GM23338 (cell line): ENCODE measurements at regions not wholly inside any gene's neighbourhood (a gene's known extent, or its start where the extent isn't known, plus 50 kb on each side); places are given as distances from the start of the nearest gene placed in this dataset.
"Not testable (repeated sequence)": the region's sequence is repeated elsewhere in the genome, so short reads cannot be mapped to it uniquely, and the experiment has no call there.

Experiments used
- ATAC-seq: fragments of 200-7000 bp; cut with Tn5 transposase; 3 replicates; pipeline ENCODE4 v1.9.1; 2020
- DNase-seq: peaks from one replicate; pipeline ENCODE4 v3.0.0-alpha.2; 2015; ENCODE audit warnings: low spot score
- H2AFZ ChIP-seq: fragments of 200-600 bp; sonication (generic); 2 replicates; pipeline ENCODE4 v1.8.0; 2016; ENCODE audit warnings: antibody characterized with exemption, mild to moderate bottlenecking, moderate library complexity
- H3F3A ChIP-seq: fragments of 200-600 bp; sonication (generic); replicated peaks from 2 replicates; pipeline ENCODE4 v1.8.0; 2017; ENCODE audit warnings: antibody characterized with exemption, mixed run types, low read depth
- H3K27ac ChIP-seq: fragments of 200-600 bp; sonication (generic); 2 replicates; pipeline ENCODE4 v1.6.1; 2016; ENCODE audit warnings: low read depth
- H3K27me3 ChIP-seq: fragments of 200-600 bp; sonication (generic); 2 replicates; pipeline ENCODE4 v1.8.0; 2016; ENCODE audit warnings: mild to moderate bottlenecking, mixed run types, moderate library complexity; ENCODE audit not compliant: insufficient read depth
- H3K36me3 ChIP-seq: fragments of 200-600 bp; sonication (generic); 2 replicates; pipeline ENCODE4 v1.8.0; 2016; ENCODE audit warnings: mild to moderate bottlenecking; ENCODE audit not compliant: insufficient read depth
- H3K4me1 ChIP-seq: fragments of 200-600 bp; sonication (generic); 2 replicates; pipeline ENCODE4 v1.8.0; 2016; ENCODE audit warnings: mild to moderate bottlenecking, moderate library complexity; ENCODE audit not compliant: insufficient read depth
- H3K4me2 ChIP-seq: fragments of 200-600 bp; sonication (generic); 2 replicates; pipeline ENCODE4 v1.7.1; 2017; ENCODE audit warnings: mixed run types
- H3K4me3 ChIP-seq: fragments of 200-600 bp; sonication (generic); 2 replicates; pipeline ENCODE4 v1.6.1; 2016; ENCODE audit warnings: mixed run types
- H3K79me2 ChIP-seq: fragments of 200-600 bp; sonication (generic); replicated peaks from 2 replicates; pipeline ENCODE4 v1.8.0; 2017; ENCODE audit warnings: mild to moderate bottlenecking; ENCODE audit not compliant: insufficient read depth
- H3K9me2 ChIP-seq: fragments of 200-600 bp; sonication (generic); 2 replicates; pipeline ENCODE4 v1.8.0; 2017; ENCODE audit not compliant: insufficient read depth
- H4K20me1 ChIP-seq: fragments of 200-600 bp; sonication (generic); replicated peaks from 2 replicates; pipeline ENCODE4 v1.8.0; 2017; ENCODE audit warnings: mild to moderate bottlenecking; ENCODE audit not compliant: insufficient read depth
- H3K27ac Mint-ChIP-seq: 2 replicates; pipeline ENCODE4 v1.8.0; 2020; ENCODE audit warnings: inconsistent platforms, mild to moderate bottlenecking, moderate library complexity, mixed read lengths
- H3K27me3 Mint-ChIP-seq: 3 replicates; pipeline ENCODE4 v1.8.0; 2022; ENCODE audit warnings: low read depth, mild to moderate bottlenecking, moderate library complexity, mixed read lengths, inconsistent platforms; ENCODE audit not compliant: insufficient read depth, poor library complexity
- H3K36me3 Mint-ChIP-seq: 3 replicates; pipeline ENCODE4 v1.8.0; 2021; ENCODE audit warnings: low read depth, mild to moderate bottlenecking, inconsistent platforms, moderate library complexity, mixed read lengths
- H3K4me1 Mint-ChIP-seq: 3 replicates; pipeline ENCODE4 v1.8.0; 2020; ENCODE audit warnings: mild to moderate bottlenecking, inconsistent platforms, mixed read lengths
- H3K4me3 Mint-ChIP-seq: 3 replicates; pipeline ENCODE4 v1.8.0; 2021; ENCODE audit warnings: moderate library complexity, mild to moderate bottlenecking, inconsistent platforms, mixed read lengths
- H3K9me3 Mint-ChIP-seq: 3 replicates; pipeline ENCODE4 v1.8.0; 2020; ENCODE audit warnings: moderate library complexity, mild to moderate bottlenecking, inconsistent platforms, mixed read lengths
- CREB1 ChIP-seq: fragments of 250-450 bp; sonication (Bioruptor Pico); IDR thresholded peaks from 2 replicates; pipeline ENCODE4 v1.5.0; 2020; ENCODE audit warnings: low read depth, mild to moderate bottlenecking, moderate library complexity
- EZH2 ChIP-seq: fragments of 200-600 bp; sonication (generic); IDR thresholded peaks from one replicate; pipeline ENCODE4 v1.8.0; 2017; ENCODE audit warnings: antibody characterized with exemption, mild to moderate bottlenecking, low read depth; ENCODE audit not compliant: unreplicated experiment
- EZH2phosphoT487 ChIP-seq: fragments of 200-600 bp; sonication (generic); IDR thresholded peaks from one replicate; pipeline ENCODE4 v1.8.1; 2018; ENCODE audit warnings: antibody characterized with exemption; ENCODE audit not compliant: unreplicated experiment
- JUNB ChIP-seq: IDR thresholded peaks from one replicate; pipeline ENCODE4 v1.6.1; 2016; ENCODE audit warnings: antibody characterized with exemption; ENCODE audit not compliant: unreplicated experiment
- NANOG ChIP-seq: IDR thresholded peaks from 2 replicates; pipeline ENCODE4 v1.6.1; 2016; ENCODE audit warnings: antibody characterized with exemption, borderline replicate concordance
- POLR2AphosphoS5 ChIP-seq: IDR thresholded peaks from 2 replicates; pipeline ENCODE4 v1.6.1; 2016; ENCODE audit warnings: antibody characterized with exemption, low read depth
- REST ChIP-seq: IDR thresholded peaks from one replicate; pipeline ENCODE4 v1.6.1; 2018; ENCODE audit warnings: antibody characterized with exemption; ENCODE audit not compliant: unreplicated experiment
- ZNF114 ChIP-seq: fragments of 250-450 bp; sonication (Bioruptor Pico); IDR thresholded peaks from 2 replicates; pipeline ENCODE4 v1.5.0; 2020; ENCODE audit warnings: mild to moderate bottlenecking, moderate library complexity
- ZNF331 ChIP-seq: fragments of 250-450 bp; sonication (Bioruptor Pico); IDR thresholded peaks from 2 replicates; pipeline ENCODE4 v1.5.0; 2020; ENCODE audit warnings: low read depth, mild to moderate bottlenecking, moderate library complexity
- ZNF462 ChIP-seq: fragments of 250-450 bp; sonication (Bioruptor Pico); IDR thresholded peaks from 2 replicates; pipeline ENCODE4 v1.5.0; 2020; ENCODE audit warnings: mild to moderate bottlenecking, moderate library complexity
- TF ChIP-seq, protein P1 (sequence below): IDR thresholded peaks from 2 replicates; pipeline ENCODE4 v1.6.1; 2016; ENCODE audit warnings: antibody characterized with exemption
- TF ChIP-seq, protein P2 (sequence below), 2 experiments: fragments of 200-600 bp in 1 of 2; sonication (generic) in 1 of 2; conservative IDR thresholded peaks; 2 replicates each; pipeline versions ENCODE4 v1.5.1 to v1.6.1; 2016 to 2017; ENCODE audit warnings: antibody characterized with exemption in 2 of 2, low read depth in 2 of 2, mild to moderate bottlenecking in 2 of 2, moderate library complexity in 1 of 2

- ATAC-seq (no peak), DNase-seq (no peak)
- Histone ChIP-seq H2AFZ (no peak overlapping the region), H3K4me2 (no peak overlapping the region), H3F3A (no peaks in the 10 kb centered on the region), H3K27me3 (no peaks in the 10 kb centered on the region), H3K4me3 (no peak overlapping the region), H3K27ac (no peak overlapping the region), H3K79me2 (no peaks in the 10 kb centered on the region), H3K36me3 (no peaks in the 10 kb centered on the region), H4K20me1 (no peaks in the 10 kb centered on the region), H3K9me2 (no peaks in the 10 kb centered on the region), H3K4me1 (no peaks in the 10 kb centered on the region)
- H3K27me3 Mint-ChIP-seq, result peaks cover 7% of the 10 kb centered on the region
- no peaks in the 10 kb centered on the region for H3K9me3 Mint-ChIP-seq
- TF ChIP-seq CREB1 (CRISPR knock-in tag) (no peak), ZNF331 (CRISPR knock-in tag) (no peak), EZH2phosphoT487 (no peak), REST (no peak), ZNF462 (CRISPR knock-in tag) (no peak), ZNF114 (CRISPR knock-in tag) (no peak), JUNB (no peak), NANOG (no peak), EZH2 (no peak), POLR2AphosphoS5 (no peak)
- TF ChIP-seq, protein P1, sequence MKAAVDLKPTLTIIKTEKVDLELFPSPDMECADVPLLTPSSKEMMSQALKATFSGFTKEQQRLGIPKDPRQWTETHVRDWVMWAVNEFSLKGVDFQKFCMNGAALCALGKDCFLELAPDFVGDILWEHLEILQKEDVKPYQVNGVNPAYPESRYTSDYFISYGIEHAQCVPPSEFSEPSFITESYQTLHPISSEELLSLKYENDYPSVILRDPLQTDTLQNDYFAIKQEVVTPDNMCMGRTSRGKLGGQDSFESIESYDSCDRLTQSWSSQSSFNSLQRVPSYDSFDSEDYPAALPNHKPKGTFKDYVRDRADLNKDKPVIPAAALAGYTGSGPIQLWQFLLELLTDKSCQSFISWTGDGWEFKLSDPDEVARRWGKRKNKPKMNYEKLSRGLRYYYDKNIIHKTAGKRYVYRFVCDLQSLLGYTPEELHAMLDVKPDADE, result no peak
- TF ChIP-seq, protein P2, sequence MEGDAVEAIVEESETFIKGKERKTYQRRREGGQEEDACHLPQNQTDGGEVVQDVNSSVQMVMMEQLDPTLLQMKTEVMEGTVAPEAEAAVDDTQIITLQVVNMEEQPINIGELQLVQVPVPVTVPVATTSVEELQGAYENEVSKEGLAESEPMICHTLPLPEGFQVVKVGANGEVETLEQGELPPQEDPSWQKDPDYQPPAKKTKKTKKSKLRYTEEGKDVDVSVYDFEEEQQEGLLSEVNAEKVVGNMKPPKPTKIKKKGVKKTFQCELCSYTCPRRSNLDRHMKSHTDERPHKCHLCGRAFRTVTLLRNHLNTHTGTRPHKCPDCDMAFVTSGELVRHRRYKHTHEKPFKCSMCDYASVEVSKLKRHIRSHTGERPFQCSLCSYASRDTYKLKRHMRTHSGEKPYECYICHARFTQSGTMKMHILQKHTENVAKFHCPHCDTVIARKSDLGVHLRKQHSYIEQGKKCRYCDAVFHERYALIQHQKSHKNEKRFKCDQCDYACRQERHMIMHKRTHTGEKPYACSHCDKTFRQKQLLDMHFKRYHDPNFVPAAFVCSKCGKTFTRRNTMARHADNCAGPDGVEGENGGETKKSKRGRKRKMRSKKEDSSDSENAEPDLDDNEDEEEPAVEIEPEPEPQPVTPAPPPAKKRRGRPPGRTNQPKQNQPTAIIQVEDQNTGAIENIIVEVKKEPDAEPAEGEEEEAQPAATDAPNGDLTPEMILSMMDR (conservative IDR thresholded peaks at IDR 0.05; ENCODE audit: low read depth in 2 of 2), result no peak
- no peak overlapping the region for H3K27ac Mint-ChIP-seq
- H3K4me3 Mint-ChIP-seq, result no peak overlapping the region
- H3K4me1 Mint-ChIP-seq, result no peaks in the 10 kb centered on the region
- no peaks in the 10 kb centered on the region for H3K36me3 Mint-ChIP-seq
These were observed 94.3 kb upstream of the MYO3A start for GRCh38 chr10:25839683-25840082.

- H3K36me3 Mint-ChIP-seq, DNase-seq, H3K9me3 Mint-ChIP-seq, H3K27me3 Mint-ChIP-seq, H3K79me2 ChIP-seq, H3K4me3 ChIP-seq, H3K9me2 ChIP-seq, H3K27ac ChIP-seq, H3K4me2 ChIP-seq, H4K20me1 ChIP-seq, H3K36me3 ChIP-seq, H3K4me3 Mint-ChIP-seq, H3K4me1 ChIP-seq, ATAC-seq, H3K4me1 Mint-ChIP-seq, H3K27ac Mint-ChIP-seq, H2AFZ ChIP-seq, H3K27me3 ChIP-seq, H3F3A ChIP-seq: not testable (repeated sequence)
These were observed 93.2 kb upstream of the MYO3A start for GRCh38 chr10:25840875-25841274.
